Keratinocyte (primary cell): ENCODE measurements at regions not wholly inside any gene's neighbourhood (a gene's known extent, or its start where the extent isn't known, plus 50 kb on each side); places are given as distances from the start of the nearest gene placed in this dataset.

ENCODE experiments used
- DNase-seq: peaks from one replicate; pipeline ENCODE4 v3.0.0-alpha.2; 2011; ENCODE audit warnings: low read depth, missing footprints, low spot score
- FAIRE-seq: peaks from 2 replicates; lab custom pipeline; 2011; peaks lifted over from hg19 to GRCh38; lab: Jason Lieb, UNC
- H2AFZ ChIP-seq: 2 replicates; pipeline ENCODE4 v1.6.0; 2012; ENCODE audit warnings: low read length, control low read depth, inconsistent platforms; ENCODE audit not compliant: control insufficient read depth
- H3K27ac ChIP-seq: 2 replicates; pipeline ENCODE4 v1.5.1; 2011; ENCODE audit warnings: low read length; ENCODE audit not compliant: control insufficient read depth, insufficient read depth
- H3K27me3 ChIP-seq: 3 replicates; pipeline ENCODE4 v1.6.0; 2011; ENCODE audit warnings: low read length; ENCODE audit not compliant: control insufficient read depth, insufficient read depth; ENCODE audit errors: extremely low read depth
- H3K36me3 ChIP-seq, 2 experiments: 2 replicates in 1 of 2; 3 replicates in 1 of 2; pipeline ENCODE4 v1.5.1; 2011; ENCODE audit warnings: low read length in 2 of 2, mild to moderate bottlenecking in 1 of 2; ENCODE audit not compliant: control insufficient read depth in 2 of 2, insufficient read depth in 2 of 2; ENCODE audit errors: extremely low read depth in 1 of 2
- H3K4me1 ChIP-seq: 3 replicates; pipeline ENCODE4 v1.5.1; 2011; ENCODE audit warnings: low read length; ENCODE audit not compliant: control insufficient read depth, insufficient read depth; ENCODE audit errors: extremely low read depth
- H3K4me2 ChIP-seq: 3 replicates; pipeline ENCODE4 v1.6.0; 2011; ENCODE audit warnings: low read depth, low read length; ENCODE audit not compliant: control insufficient read depth, insufficient read depth; ENCODE audit errors: extremely low read depth
- H3K4me3 ChIP-seq, 3 experiments: fragments of 200-600 bp in 1 of 3; sonication (generic) in 1 of 3; 2 replicates in 2 of 3; 3 replicates in 1 of 3; pipeline ENCODE4 v1.5.1; 2011 to 2016; ENCODE audit warnings: low read length in 3 of 3, mild to moderate bottlenecking in 3 of 3, control low read depth in 2 of 3, inconsistent platforms in 1 of 3, low read depth in 1 of 3, mixed read lengths in 1 of 3, mixed run types in 1 of 3, moderate library complexity in 1 of 3; ENCODE audit not compliant: control insufficient read depth in 2 of 3, insufficient read depth in 2 of 3; ENCODE audit errors: extremely low read depth in 1 of 3
- H3K79me2 ChIP-seq: 2 replicates; pipeline ENCODE4 v1.6.0; 2012; ENCODE audit warnings: low read length; ENCODE audit not compliant: control insufficient read depth, insufficient read depth
- H3K9ac ChIP-seq: 3 replicates; pipeline ENCODE4 v1.6.0; 2011; ENCODE audit warnings: low read length; ENCODE audit not compliant: control insufficient read depth, insufficient read depth; ENCODE audit errors: extremely low read depth
- H3K9me1 ChIP-seq: 3 replicates; pipeline ENCODE4 v1.6.0; 2011; ENCODE audit warnings: low read length; ENCODE audit not compliant: control insufficient read depth, insufficient read depth; ENCODE audit errors: extremely low read depth
- H3K9me3 ChIP-seq: 2 replicates; pipeline ENCODE4 v1.5.1; 2012; ENCODE audit warnings: low read depth, low read length; ENCODE audit not compliant: control insufficient read depth
- H4K20me1 ChIP-seq: 3 replicates; pipeline ENCODE4 v1.6.0; 2011; ENCODE audit warnings: low read length; ENCODE audit not compliant: control insufficient read depth, insufficient read depth; ENCODE audit errors: extremely low read depth
- EZH2 ChIP-seq: IDR thresholded peaks from one replicate; pipeline ENCODE4 v1.6.1; 2012; ENCODE audit warnings: inconsistent platforms, mild to moderate bottlenecking, low read length, moderate library complexity
- dilution Hi-C: fragments of 300-500 bp; cut with MboI; formaldehyde crosslinking; loops from one replicate; pipeline ENCODE4 v1.7.0; 2020; ENCODE audit warnings: low sequenced_read_pairs; ENCODE audit not compliant: extremely low pct_ligation_motif_present
- TF ChIP-seq, protein P1 (sequence below), 3 experiments: IDR thresholded peaks in 1 of 3; conservative IDR thresholded peaks in 1 of 3; optimal IDR thresholded peaks in 1 of 3; 2 replicates in 2 of 3; 3 replicates in 1 of 3; pipeline versions ENCODE3 to v1.5.1; 2011; ENCODE audit warnings: low read length in 3 of 3, mild to moderate bottlenecking in 3 of 3, moderate library complexity in 2 of 3, control low read depth in 1 of 3, inconsistent platforms in 1 of 3; ENCODE audit not compliant: insufficient read depth in 2 of 3; ENCODE audit errors: extremely low read depth in 1 of 3

DNA sequence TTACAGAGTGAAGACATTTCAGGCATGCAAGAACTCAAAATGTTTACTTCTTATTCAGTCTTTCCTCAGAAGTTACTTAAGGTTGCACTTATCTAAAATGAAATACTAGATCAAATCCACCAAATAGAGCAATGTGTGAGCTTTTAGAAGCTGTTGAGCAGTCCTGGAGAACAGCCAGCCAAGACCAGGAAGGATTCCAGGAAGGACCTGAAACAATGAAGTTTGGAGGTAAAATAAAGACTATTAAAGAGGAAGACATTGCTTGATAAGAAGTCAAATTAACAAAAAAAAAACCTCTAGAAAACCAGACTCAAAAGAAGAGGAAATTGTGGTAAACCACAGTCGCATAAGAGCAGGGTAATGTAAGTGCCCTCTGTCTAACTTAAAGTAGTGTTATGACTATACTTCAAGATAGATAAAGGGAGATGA is 156.2 kb upstream of the S1PR3 start:
- Histone ChIP-seq H3K79me2 (no peaks in the 10 kb centered on the region), H3K9ac (no peak overlapping the region), H3K9me3 (no peaks in the 10 kb centered on the region), H3K4me3 (peak overlapping the region in 1 of 3 experiments; percentile 22), H3K27ac (no peak overlapping the region), H3K9me1 (no peaks in the 10 kb centered on the region), H2AFZ (no peak overlapping the region), H4K20me1 (no peaks in the 10 kb centered on the region), H3K4me2 (peak overlapping the region; percentile 36), H3K36me3 (no peaks in the 10 kb centered on the region), H3K4me1 (peaks cover 22% of the 10 kb centered on the region), H3K27me3 (no peaks in the 10 kb centered on the region)
- FAIRE-seq (no peak), DNase-seq (no peak)
- no peak for TF ChIP-seq EZH2
- TF ChIP-seq, protein P1, sequence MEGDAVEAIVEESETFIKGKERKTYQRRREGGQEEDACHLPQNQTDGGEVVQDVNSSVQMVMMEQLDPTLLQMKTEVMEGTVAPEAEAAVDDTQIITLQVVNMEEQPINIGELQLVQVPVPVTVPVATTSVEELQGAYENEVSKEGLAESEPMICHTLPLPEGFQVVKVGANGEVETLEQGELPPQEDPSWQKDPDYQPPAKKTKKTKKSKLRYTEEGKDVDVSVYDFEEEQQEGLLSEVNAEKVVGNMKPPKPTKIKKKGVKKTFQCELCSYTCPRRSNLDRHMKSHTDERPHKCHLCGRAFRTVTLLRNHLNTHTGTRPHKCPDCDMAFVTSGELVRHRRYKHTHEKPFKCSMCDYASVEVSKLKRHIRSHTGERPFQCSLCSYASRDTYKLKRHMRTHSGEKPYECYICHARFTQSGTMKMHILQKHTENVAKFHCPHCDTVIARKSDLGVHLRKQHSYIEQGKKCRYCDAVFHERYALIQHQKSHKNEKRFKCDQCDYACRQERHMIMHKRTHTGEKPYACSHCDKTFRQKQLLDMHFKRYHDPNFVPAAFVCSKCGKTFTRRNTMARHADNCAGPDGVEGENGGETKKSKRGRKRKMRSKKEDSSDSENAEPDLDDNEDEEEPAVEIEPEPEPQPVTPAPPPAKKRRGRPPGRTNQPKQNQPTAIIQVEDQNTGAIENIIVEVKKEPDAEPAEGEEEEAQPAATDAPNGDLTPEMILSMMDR (optimal IDR thresholded peaks at IDR 0.05 in 1 of 3, IDR thresholded peaks at IDR 0.05 in 1 of 3, conservative IDR thresholded peaks at IDR 0.05 in 1 of 3; ENCODE audit: extremely low read depth in 1 of 3, insufficient read depth in 2 of 3, low read length in 3 of 3): no peak
- dilution Hi-C loops: no loop called here

GRCh38 chr9:88835772-88836171 is 155.5 kb upstream of the S1PR3 start:
- Histone ChIP-seq H4K20me1 (no peaks in the 10 kb centered on the region), H3K79me2 (no peaks in the 10 kb centered on the region), H3K9ac (no peak overlapping the region), H3K4me3 (no peak overlapping the region), H3K27me3 (no peaks in the 10 kb centered on the region), H3K9me1 (no peaks in the 10 kb centered on the region), H3K27ac (no peak overlapping the region), H3K4me1 (peaks cover 22% of the 10 kb centered on the region), H2AFZ (no peak overlapping the region), H3K36me3 (no peaks in the 10 kb centered on the region), H3K4me2 (no peak overlapping the region), H3K9me3 (no peaks in the 10 kb centered on the region)
- DNase-seq (no peak), FAIRE-seq (no peak)
- TF ChIP-seq EZH2: no peak
- TF ChIP-seq, protein P1 (optimal IDR thresholded peaks at IDR 0.05 in 1 of 3, IDR thresholded peaks at IDR 0.05 in 1 of 3, conservative IDR thresholded peaks at IDR 0.05 in 1 of 3; ENCODE audit: extremely low read depth in 1 of 3, insufficient read depth in 2 of 3, low read length in 3 of 3): no peak
- dilution Hi-C loops: no loop called here
